IPS-20b (cell line): ENCODE measurements at regions not wholly inside any gene's neighbourhood (a gene's known extent, or its start where the extent isn't known, plus 50 kb on each side); places are given as distances from the start of the nearest gene placed in this dataset.

Source experiments
- H3K27ac ChIP-seq: one replicate; pipeline ENCODE4 v1.5.1; 2013; ENCODE audit warnings: low read length
- H3K27me3 ChIP-seq: 2 replicates; pipeline ENCODE4 v1.6.1; 2013; ENCODE audit warnings: mild to moderate bottlenecking, low read length, inconsistent platforms; ENCODE audit not compliant: insufficient read depth
- H3K36me3 ChIP-seq: 2 replicates; pipeline ENCODE4 v1.6.1; 2013; ENCODE audit warnings: low read depth, mild to moderate bottlenecking, inconsistent platforms, low read length, moderate library complexity; ENCODE audit not compliant: insufficient read depth
- H3K4me1 ChIP-seq: 2 replicates; pipeline ENCODE4 v1.6.1; 2013; ENCODE audit warnings: mild to moderate bottlenecking, control low read depth, inconsistent platforms, low read length, moderate library complexity; ENCODE audit not compliant: insufficient read depth
- H3K4me3 ChIP-seq: 2 replicates; pipeline ENCODE4 v1.5.1; 2013; ENCODE audit warnings: mild to moderate bottlenecking, low read length, inconsistent platforms
- H3K9ac ChIP-seq: 2 replicates; pipeline ENCODE4 v1.6.1; 2013; ENCODE audit warnings: low read depth, mild to moderate bottlenecking, inconsistent platforms, low read length, moderate library complexity
- H3K9me3 ChIP-seq: 2 replicates; pipeline ENCODE4 v1.6.1; 2013; ENCODE audit warnings: mild to moderate bottlenecking, low read depth, low read length, inconsistent platforms; ENCODE audit not compliant: insufficient read depth

- H3K9ac ChIP-seq, result no peak overlapping the region
- H3K27ac ChIP-seq, result no peak overlapping the region
- no peaks in the 10 kb centered on the region for H3K27me3 ChIP-seq
- no peaks in the 10 kb centered on the region for H3K36me3 ChIP-seq
- no peaks in the 10 kb centered on the region for H3K4me1 ChIP-seq
- H3K4me3 ChIP-seq, result no peak overlapping the region
- no peaks in the 10 kb centered on the region for H3K9me3 ChIP-seq
Observed at GRCh38 chr14:100955201-100955600, 51.7 kb upstream of the RTL1 start.

GRCh38 chr14:100962494-100962893, 59.0 kb upstream of the RTL1 start:
- H3K9me3 ChIP-seq, result no peaks in the 10 kb centered on the region; the same call in 1 of the 2 replicates
- H3K4me1 ChIP-seq, result no peaks in the 10 kb centered on the region
- no peak overlapping the region for H3K4me3 ChIP-seq
- H3K27ac ChIP-seq, result no peak overlapping the region
- H3K36me3 ChIP-seq, result no peaks in the 10 kb centered on the region
- H3K27me3 ChIP-seq, result no peaks in the 10 kb centered on the region
- H3K9ac ChIP-seq, result no peak overlapping the region

- Histone ChIP-seq H3K9me3 (no peaks in the 10 kb centered on the region; the same call in 1 of the 2 replicates), H3K4me1 (no peaks in the 10 kb centered on the region), H3K36me3 (no peaks in the 10 kb centered on the region), H3K9ac (no peak overlapping the region), H3K27ac (no peak overlapping the region), H3K4me3 (no peak overlapping the region), H3K27me3 (no peaks in the 10 kb centered on the region)
Observed at GRCh38 chr14:100965296-100965695, 61.8 kb upstream of the RTL1 start.

- Histone ChIP-seq H3K4me1 (no peaks in the 10 kb centered on the region), H3K27me3 (no peaks in the 10 kb centered on the region), H3K4me3 (no peak overlapping the region), H3K36me3 (no peaks in the 10 kb centered on the region), H3K9me3 (no peaks in the 10 kb centered on the region; the same call in 1 of the 2 replicates), H3K27ac (no peak overlapping the region), H3K9ac (no peak overlapping the region)
Observed at GRCh38 chr14:100967178-100967577, 63.7 kb upstream of the RTL1 start.

- no peaks in the 10 kb centered on the region for H3K4me1 ChIP-seq
- no peak overlapping the region for H3K4me3 ChIP-seq
- H3K9ac ChIP-seq, result no peak overlapping the region
- no peaks in the 10 kb centered on the region; the same call in 1 of the 2 replicates for H3K9me3 ChIP-seq
- H3K27ac ChIP-seq, result no peak overlapping the region
- no peaks in the 10 kb centered on the region for H3K36me3 ChIP-seq
- H3K27me3 ChIP-seq, result no peaks in the 10 kb centered on the region
Observed at GRCh38 chr14:100967930-100968329, 64.4 kb upstream of the RTL1 start.

- H3K4me1 ChIP-seq, result no peaks in the 10 kb centered on the region
- H3K27ac ChIP-seq, result no peak overlapping the region
- H3K36me3 ChIP-seq, result no peaks in the 10 kb centered on the region
- H3K27me3 ChIP-seq, result no peaks in the 10 kb centered on the region
- no peak overlapping the region for H3K4me3 ChIP-seq
- no peak overlapping the region for H3K9ac ChIP-seq
- no peaks in the 10 kb centered on the region for H3K9me3 ChIP-seq
Observed at GRCh38 chr14:100972118-100972897, 68.8 kb upstream of the RTL1 start.

GRCh38 chr14:100975671-100976070, 72.1 kb upstream of the RTL1 start:
- H3K36me3 ChIP-seq, result no peaks in the 10 kb centered on the region

GRCh38 chr14:100979079-100979478, 75.6 kb upstream of the RTL1 start:
- no peaks in the 10 kb centered on the region for H3K4me1 ChIP-seq
- no peak overlapping the region for H3K9ac ChIP-seq
- no peak overlapping the region for H3K27ac ChIP-seq
- H3K9me3 ChIP-seq, result no peaks in the 10 kb centered on the region
- no peaks in the 10 kb centered on the region for H3K27me3 ChIP-seq
- H3K4me3 ChIP-seq, result no peak overlapping the region
- H3K36me3 ChIP-seq, result no peaks in the 10 kb centered on the region

More at GRCh38 chr14:100975671-100976070, 72.1 kb upstream of the RTL1 start:
- Histone ChIP-seq H3K4me1 (no peaks in the 10 kb centered on the region), H3K27me3 (no peaks in the 10 kb centered on the region), H3K4me3 (no peak overlapping the region), H3K27ac (no peak overlapping the region), H3K9me3 (no peaks in the 10 kb centered on the region), H3K9ac (no peak overlapping the region)

GRCh38 chr14:100979780-100980179, 76.3 kb upstream of the RTL1 start:
- no peaks in the 10 kb centered on the region for H3K9me3 ChIP-seq
- no peaks in the 10 kb centered on the region for H3K4me1 ChIP-seq
- no peak overlapping the region for H3K27ac ChIP-seq
- no peaks in the 10 kb centered on the region for H3K36me3 ChIP-seq
- no peak overlapping the region for H3K9ac ChIP-seq
- no peak overlapping the region for H3K4me3 ChIP-seq
- no peaks in the 10 kb centered on the region for H3K27me3 ChIP-seq

- H3K27ac ChIP-seq, result no peak overlapping the region
- H3K4me1 ChIP-seq, result no peaks in the 10 kb centered on the region
- H3K27me3 ChIP-seq, result no peaks in the 10 kb centered on the region
- no peaks in the 10 kb centered on the region for H3K9me3 ChIP-seq
- no peak overlapping the region for H3K4me3 ChIP-seq
- no peaks in the 10 kb centered on the region for H3K36me3 ChIP-seq
- H3K9ac ChIP-seq, result no peak overlapping the region
Observed at GRCh38 chr14:100980823-100981222, 77.3 kb upstream of the RTL1 start.

- Histone ChIP-seq H3K27ac (no peak overlapping the region), H3K36me3 (no peaks in the 10 kb centered on the region), H3K9me3 (no peaks in the 10 kb centered on the region), H3K27me3 (no peaks in the 10 kb centered on the region), H3K4me1 (no peaks in the 10 kb centered on the region), H3K9ac (no peak overlapping the region), H3K4me3 (no peak overlapping the region)
Observed at GRCh38 chr14:100981809-100982208, 78.3 kb upstream of the RTL1 start.

- no peak overlapping the region for H3K27ac ChIP-seq
- no peak overlapping the region for H3K4me3 ChIP-seq
- no peaks in the 10 kb centered on the region for H3K36me3 ChIP-seq
- H3K9ac ChIP-seq, result no peak overlapping the region
- H3K4me1 ChIP-seq, result no peaks in the 10 kb centered on the region
- H3K9me3 ChIP-seq, result no peaks in the 10 kb centered on the region
- H3K27me3 ChIP-seq, result no peaks in the 10 kb centered on the region
Observed at GRCh38 chr14:100982353-100982752, 78.8 kb upstream of the RTL1 start.
